OCI-LY7 (cell line): ENCODE measurements at regions not wholly inside any gene's neighbourhood (a gene's known extent, or its start where the extent isn't known, plus 50 kb on each side); places are given as distances from the start of the nearest gene placed in this dataset.

Experiments used
- BruUV-seq: library from RNA; stranded (reverse); fragments of 400-500 nt; replicated peaks from 2 replicates; lab custom pipeline; 2021; lab: Mats Ljungman, UMichigan
- CTCF ChIA-PET: fragments of 300-600 bp; sonication (Branson Sonifier 250); formaldehyde crosslinking; loops from one replicate; lab custom pipeline; 2022; ENCODE audit warnings: antibody characterized with exemption; ENCODE audit not compliant: unreplicated experiment; lab: Charles Lee
- POLR2A ChIA-PET: fragments of 300-600 bp; sonication (Branson Sonifier 250); formaldehyde crosslinking; loops from one replicate; lab custom pipeline; 2022; ENCODE audit warnings: antibody characterized with exemption; lab: Charles Lee
- DNase-seq: peaks from one replicate; pipeline ENCODE4 v3.0.0-alpha.2; 2015; ENCODE audit warnings: low spot score
- H2AFZ ChIP-seq: fragments of 200-600 bp; sonication (generic), shearing (Covaris generic); 2 replicates; pipeline ENCODE4 v1.6.1; 2014; ENCODE audit warnings: mild to moderate bottlenecking, antibody characterized with exemption, low read length, moderate library complexity
- H3K27ac ChIP-seq: fragments of 200-600 bp; sonication (generic); 2 replicates; pipeline ENCODE4 v1.5.1; 2014; ENCODE audit warnings: mixed run types, low read depth, mild to moderate bottlenecking, moderate library complexity, low read length, inconsistent platforms; ENCODE audit not compliant: poor library complexity, severe bottlenecking
- H3K36me3 ChIP-seq: fragments of 200-600 bp; sonication (generic); 2 replicates; pipeline ENCODE4 v1.6.1; 2014; ENCODE audit warnings: mild to moderate bottlenecking, antibody characterized with exemption, low read length, moderate library complexity, mixed read lengths; ENCODE audit not compliant: insufficient read depth
- H3K4me1 ChIP-seq: fragments of 200-600 bp; sonication (generic); 2 replicates; pipeline ENCODE4 v1.5.1; 2014; ENCODE audit warnings: mild to moderate bottlenecking, low read length; ENCODE audit not compliant: insufficient read depth, poor library complexity, severe bottlenecking
- H3K4me2 ChIP-seq: fragments of 200-600 bp; sonication (generic); 2 replicates; pipeline ENCODE4 v1.6.1; 2014; ENCODE audit warnings: mild to moderate bottlenecking, low read length
- H3K4me3 ChIP-seq: fragments of 200-600 bp; sonication (generic); 2 replicates; pipeline ENCODE4 v1.5.1; 2014; ENCODE audit warnings: mild to moderate bottlenecking, low read depth, low read length; ENCODE audit not compliant: poor library complexity, severe bottlenecking
- H3K79me2 ChIP-seq: fragments of 200-600 bp; sonication (generic); 2 replicates; pipeline ENCODE4 v1.6.1; 2016; ENCODE audit warnings: low read depth, mild to moderate bottlenecking, low read length, moderate library complexity, mixed read lengths; ENCODE audit not compliant: insufficient read depth
- H3K9me2 ChIP-seq: fragments of 200-600 bp; sonication (generic); 2 replicates; pipeline ENCODE4 v1.6.1; 2016; ENCODE audit warnings: mild to moderate bottlenecking, low read length, mixed read lengths; ENCODE audit not compliant: insufficient read depth
- H3K9me3 ChIP-seq: fragments of 200-600 bp; sonication (generic); 2 replicates; pipeline ENCODE4 v1.6.1; 2014; ENCODE audit warnings: mild to moderate bottlenecking, mixed run types, low read length, mixed read lengths
- H4K20me1 ChIP-seq: fragments of 200-600 bp; sonication (generic); 2 replicates; pipeline ENCODE4 v1.6.1; 2014; ENCODE audit warnings: mild to moderate bottlenecking, antibody characterized with exemption, low read length, moderate library complexity, mixed read lengths; ENCODE audit not compliant: insufficient read depth
- CTCF ChIP-seq: fragments of 200-600 bp; sonication (generic); conservative IDR thresholded peaks from 2 replicates; pipeline ENCODE4 v1.5.1; 2014; ENCODE audit warnings: mild to moderate bottlenecking, antibody characterized with exemption, low read length, moderate library complexity, mixed read lengths
- EZH2phosphoT487 ChIP-seq: fragments of 200-600 bp; sonication (generic); IDR thresholded peaks from 2 replicates; pipeline ENCODE4 v1.6.1; 2018; ENCODE audit warnings: low read depth, borderline replicate concordance, mild to moderate bottlenecking, mixed run types, antibody characterized with exemption, low read length, moderate library complexity, mixed read lengths
- intact Hi-C: fragments of 100-400 bp; cut with micrococcal nuclease; formaldehyde crosslinking; loops from one replicate; pipeline ENCODE4 v1.10.0; 2022; ENCODE audit not compliant: unreplicated experiment

DNA sequence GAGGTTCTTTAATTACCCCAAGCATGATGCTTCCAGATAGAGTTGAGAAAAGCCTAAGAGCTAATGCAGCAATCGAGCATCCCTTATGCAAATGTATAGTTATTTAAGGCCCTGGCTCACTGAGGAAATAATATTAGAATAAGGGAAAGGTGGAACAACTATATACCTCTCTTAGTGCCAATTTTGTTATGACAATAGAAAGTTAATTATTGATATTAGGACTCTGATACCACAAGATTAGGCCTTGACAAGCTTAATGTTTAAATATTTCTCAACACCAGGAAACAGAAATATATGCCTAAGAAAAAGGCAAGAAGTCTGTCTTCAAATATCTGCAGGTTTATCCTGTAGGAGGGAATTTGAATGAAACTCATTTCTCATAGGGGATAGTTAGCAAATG is 371.0 kb downstream of the PRELID2 start:
- no peaks in the 10 kb centered on the region for H3K36me3 ChIP-seq
- no peaks in the 10 kb centered on the region for H4K20me1 ChIP-seq
- no peak overlapping the region for H3K4me2 ChIP-seq
- no peaks in the 10 kb centered on the region for H3K9me3 ChIP-seq
- DNase-seq: no peak
- BruUV-seq: no TSS peak
- intact Hi-C loops: no loop called here
- TF ChIP-seq EZH2phosphoT487 (no peak), CTCF (no peak)
- H3K79me2 ChIP-seq: no peaks in the 10 kb centered on the region
- H3K27ac ChIP-seq: no peak overlapping the region
- H3K4me3 ChIP-seq: no peak overlapping the region
- H3K4me1 ChIP-seq: no peaks in the 10 kb centered on the region
- CTCF ChIA-PET: no interaction called here
- H2AFZ ChIP-seq: no peak overlapping the region
- H3K9me2 ChIP-seq: no peaks in the 10 kb centered on the region
- POLR2A ChIA-PET: interaction anchor here (0.7 kb wide), 1 partner anchor 386 kb away, joined by 3 read pairs; no protein-coding TSS in a partner anchor

- CTCF ChIA-PET: no interaction called here
- H3K4me1 ChIP-seq: no peaks in the 10 kb centered on the region
These were observed 371.5 kb downstream of the PRELID2 start for GRCh38 chr5:145463634-145464033.

More at GRCh38 chr5:145463634-145464033, 371.5 kb downstream of the PRELID2 start:
- Histone ChIP-seq H3K36me3 (no peaks in the 10 kb centered on the region), H3K9me3 (no peaks in the 10 kb centered on the region), H4K20me1 (no peaks in the 10 kb centered on the region), H3K79me2 (no peaks in the 10 kb centered on the region), H3K4me2 (no peak overlapping the region), H2AFZ (no peak overlapping the region), H3K27ac (no peak overlapping the region), H3K4me3 (no peak overlapping the region), H3K9me2 (no peaks in the 10 kb centered on the region)
- no peak for TF ChIP-seq CTCF
- TF ChIP-seq EZH2phosphoT487: no peak
- no peak for DNase-seq
- no TSS peak for BruUV-seq
- intact Hi-C loops: no loop called here
- POLR2A ChIA-PET: interaction anchor here (0.7 kb wide), 1 partner anchor 386 kb away, joined by 3 read pairs; no protein-coding TSS in a partner anchor
